Left lung (tissue), 4 donors: ENCODE measurements at regions not wholly inside any gene's neighbourhood (a gene's known extent, or its start where the extent isn't known, plus 50 kb on each side); places are given as distances from the start of the nearest gene placed in this dataset.

Experiments
- ATAC-seq: fragments of 200-7000 bp; cut with Tn5 transposase; one replicate; pipeline ENCODE4 v1.9.1; 2020; ENCODE audit warnings: moderate library complexity
- DNase-seq, 4 donors: peaks; one replicate each; pipeline ENCODE4 v3.0.0-alpha.2; 2013 to 2020
- H3K27ac ChIP-seq, 2 donors: fragments of 200-600 bp; sonication (generic) in 1 of 2; one replicate each; pipeline versions ENCODE4 v1.5.0 to v1.8.0; 2020 to 2021
- H3K27me3 ChIP-seq, 2 donors: fragments of 200-600 bp; sonication (generic) in 1 of 2; one replicate each; pipeline versions ENCODE4 v1.5.0 to v1.8.0; 2020 to 2021
- H3K36me3 ChIP-seq, 2 donors: fragments of 200-600 bp; sonication (generic) in 1 of 2; one replicate each; pipeline versions ENCODE4 v1.5.0 to v1.8.0; 2020 to 2021
- H3K4me1 ChIP-seq, 2 donors: fragments of 200-600 bp; one replicate each; pipeline ENCODE4 v1.8.0; 2021
- H3K4me3 ChIP-seq, 2 donors: fragments of 200-600 bp; sonication (generic) in 1 of 2; one replicate each; pipeline versions ENCODE4 v1.5.0 to v1.8.0; 2020 to 2021; ENCODE audit warnings: mild to moderate bottlenecking in 1 of 2
- H3K9me3 ChIP-seq, 2 donors: fragments of 200-600 bp; sonication (generic) in 1 of 2; one replicate each; pipeline versions ENCODE4 v1.5.0 to v1.8.0; 2020 to 2021
- intact Hi-C, 2 donors: fragments of 100-400 bp; cut with DNase I; formaldehyde crosslinking; loops; one replicate each; pipeline versions ENCODE4 v1.11.2 to v1.14.2; 2022
- TF ChIP-seq, protein P1 (sequence below), 2 donors: fragments of 200-600 bp; sonication (generic) in 1 of 2; IDR thresholded peaks; one replicate each; pipeline versions ENCODE4 v1.5.0 to v1.8.0; 2021; ENCODE audit warnings: antibody characterized with exemption in 2 of 2
- donor health status: DM: no; HTN: yes; CAD: no.
- donor health status: DM: no; HTN: no; CAD: no.

- no peaks in the 10 kb centered on the region for H3K27me3 ChIP-seq
- no peaks in the 10 kb centered on the region for H3K9me3 ChIP-seq
- DNase-seq (no peak), ATAC-seq (no peak)
- intact Hi-C loops = no loop called here
- TF ChIP-seq, protein P1, sequence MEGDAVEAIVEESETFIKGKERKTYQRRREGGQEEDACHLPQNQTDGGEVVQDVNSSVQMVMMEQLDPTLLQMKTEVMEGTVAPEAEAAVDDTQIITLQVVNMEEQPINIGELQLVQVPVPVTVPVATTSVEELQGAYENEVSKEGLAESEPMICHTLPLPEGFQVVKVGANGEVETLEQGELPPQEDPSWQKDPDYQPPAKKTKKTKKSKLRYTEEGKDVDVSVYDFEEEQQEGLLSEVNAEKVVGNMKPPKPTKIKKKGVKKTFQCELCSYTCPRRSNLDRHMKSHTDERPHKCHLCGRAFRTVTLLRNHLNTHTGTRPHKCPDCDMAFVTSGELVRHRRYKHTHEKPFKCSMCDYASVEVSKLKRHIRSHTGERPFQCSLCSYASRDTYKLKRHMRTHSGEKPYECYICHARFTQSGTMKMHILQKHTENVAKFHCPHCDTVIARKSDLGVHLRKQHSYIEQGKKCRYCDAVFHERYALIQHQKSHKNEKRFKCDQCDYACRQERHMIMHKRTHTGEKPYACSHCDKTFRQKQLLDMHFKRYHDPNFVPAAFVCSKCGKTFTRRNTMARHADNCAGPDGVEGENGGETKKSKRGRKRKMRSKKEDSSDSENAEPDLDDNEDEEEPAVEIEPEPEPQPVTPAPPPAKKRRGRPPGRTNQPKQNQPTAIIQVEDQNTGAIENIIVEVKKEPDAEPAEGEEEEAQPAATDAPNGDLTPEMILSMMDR (IDR thresholded peaks at IDR 0.05) = no peak
- H3K4me1 ChIP-seq = no peaks in the 10 kb centered on the region
- no peak overlapping the region for H3K27ac ChIP-seq
- no peaks in the 10 kb centered on the region for H3K36me3 ChIP-seq
- H3K4me3 ChIP-seq = no peak overlapping the region
These were observed 54.7 kb downstream of the IRX3 start for GRCh38 chr16:54231919-54232318.

DNA sequence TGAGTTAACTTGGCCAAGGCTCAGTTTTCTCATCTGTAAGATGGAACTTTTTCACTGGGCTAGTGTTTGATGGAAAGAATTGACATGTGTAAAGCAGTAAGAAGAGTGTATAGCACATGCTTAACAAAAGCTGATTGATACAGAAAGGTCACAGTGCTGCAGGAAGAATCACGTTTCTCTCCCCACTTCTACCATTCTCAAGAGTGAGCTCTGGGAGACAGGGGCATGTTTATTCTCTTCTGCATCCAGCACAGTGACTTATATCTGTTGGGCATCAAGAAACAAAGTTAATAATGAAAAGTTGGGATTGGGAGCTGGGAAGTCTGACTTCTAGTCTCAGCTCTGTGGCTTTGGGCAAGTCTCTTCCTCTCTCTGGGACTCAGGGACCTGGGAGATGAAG, 55.3 kb downstream of the IRX3 start:
- intact Hi-C loops = no loop called here
- TF ChIP-seq, protein P1 (IDR thresholded peaks at IDR 0.05) = no peak

GRCh38 chr16:54228325-54228724, 58.3 kb downstream of the IRX3 start:
- Histone ChIP-seq H3K36me3 (no peaks in the 10 kb centered on the region), H3K27me3 (no peaks in the 10 kb centered on the region), H3K9me3 (no peaks in the 10 kb centered on the region), H3K27ac (no peak overlapping the region), H3K4me1 (no peaks in the 10 kb centered on the region), H3K4me3 (no peak overlapping the region)
- DNase-seq (no peak), ATAC-seq (no peak)
- TF ChIP-seq, protein P1 (IDR thresholded peaks at IDR 0.05) = no peak
- intact Hi-C loops = no loop called here

More for the DNA sequence above, 55.3 kb downstream of the IRX3 start:
- Histone ChIP-seq H3K36me3 (no peaks in the 10 kb centered on the region), H3K4me1 (no peaks in the 10 kb centered on the region), H3K27ac (no peak overlapping the region), H3K27me3 (no peaks in the 10 kb centered on the region), H3K9me3 (no peaks in the 10 kb centered on the region), H3K4me3 (no peak overlapping the region)
- no peak for DNase-seq
- ATAC-seq = no peak

- Histone ChIP-seq H3K27me3 (no peaks in the 10 kb centered on the region), H3K27ac (no peak overlapping the region), H3K4me3 (no peak overlapping the region), H3K9me3 (no peaks in the 10 kb centered on the region), H3K4me1 (no peaks in the 10 kb centered on the region), H3K36me3 (no peaks in the 10 kb centered on the region)
- intact Hi-C loops = no loop called here
- TF ChIP-seq, protein P1 (IDR thresholded peaks at IDR 0.05) = no peak
- ATAC-seq (no peak), DNase-seq (no peak)
These were observed 60.1 kb downstream of the IRX3 start for GRCh38 chr16:54226296-54227010.

GRCh38 chr16:54219709-54220108, 66.9 kb downstream of the IRX3 start:
- no peaks in the 10 kb centered on the region for H3K36me3 ChIP-seq
- intact Hi-C loops = no loop called here
- DNase-seq = no peak
- H3K27me3 ChIP-seq = no peaks in the 10 kb centered on the region
- H3K4me1 ChIP-seq = no peaks in the 10 kb centered on the region
- ATAC-seq = no peak
- H3K27ac ChIP-seq = no peak overlapping the region
- TF ChIP-seq, protein P1 (IDR thresholded peaks at IDR 0.05) = no peak
- no peak overlapping the region for H3K4me3 ChIP-seq
- H3K9me3 ChIP-seq = no peaks in the 10 kb centered on the region
